PC-3 (cell line): ENCODE measurements at regions not wholly inside any gene's neighbourhood (a gene's known extent, or its start where the extent isn't known, plus 50 kb on each side); places are given as distances from the start of the nearest gene placed in this dataset.

Source experiments
- EZH2 ChIP-seq: fragments of 300-600 bp; sonication (generic); IDR thresholded peaks from one replicate; pipeline ENCODE4 v1.6.1; 2017; ENCODE audit warnings: antibody characterized with exemption, mild to moderate bottlenecking, low read length; ENCODE audit not compliant: unreplicated experiment
- TF ChIP-seq, protein P1 (sequence below): fragments of 300-600 bp; sonication (generic); conservative IDR thresholded peaks from 2 replicates; pipeline ENCODE4 v1.5.1; 2017; ENCODE audit warnings: antibody characterized with exemption, low read depth, mild to moderate bottlenecking, low read length

DNA sequence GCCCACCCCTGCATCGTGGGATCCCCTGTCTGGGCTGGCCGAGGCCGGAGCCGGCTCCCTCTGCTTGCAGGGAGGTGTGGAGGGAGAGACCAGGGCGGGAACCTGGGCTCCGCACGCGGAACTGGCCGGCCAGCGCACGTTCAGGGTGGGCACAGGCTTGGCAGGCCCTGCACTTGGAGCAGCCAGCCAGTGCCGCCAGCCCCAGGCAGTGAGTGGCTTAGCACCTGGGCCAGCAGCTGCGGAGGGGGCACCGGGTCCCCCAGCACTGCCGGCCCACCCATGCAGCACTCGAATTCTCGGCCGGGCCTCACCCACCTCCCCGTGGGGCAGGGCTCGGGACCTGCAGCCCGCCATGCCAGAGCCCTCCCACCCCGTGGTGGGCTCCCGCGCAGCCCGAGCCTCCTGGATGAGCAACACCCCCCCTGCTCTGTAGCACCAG lies 422.6 kb downstream of the AMY1C start:
- TF ChIP-seq, protein P1, sequence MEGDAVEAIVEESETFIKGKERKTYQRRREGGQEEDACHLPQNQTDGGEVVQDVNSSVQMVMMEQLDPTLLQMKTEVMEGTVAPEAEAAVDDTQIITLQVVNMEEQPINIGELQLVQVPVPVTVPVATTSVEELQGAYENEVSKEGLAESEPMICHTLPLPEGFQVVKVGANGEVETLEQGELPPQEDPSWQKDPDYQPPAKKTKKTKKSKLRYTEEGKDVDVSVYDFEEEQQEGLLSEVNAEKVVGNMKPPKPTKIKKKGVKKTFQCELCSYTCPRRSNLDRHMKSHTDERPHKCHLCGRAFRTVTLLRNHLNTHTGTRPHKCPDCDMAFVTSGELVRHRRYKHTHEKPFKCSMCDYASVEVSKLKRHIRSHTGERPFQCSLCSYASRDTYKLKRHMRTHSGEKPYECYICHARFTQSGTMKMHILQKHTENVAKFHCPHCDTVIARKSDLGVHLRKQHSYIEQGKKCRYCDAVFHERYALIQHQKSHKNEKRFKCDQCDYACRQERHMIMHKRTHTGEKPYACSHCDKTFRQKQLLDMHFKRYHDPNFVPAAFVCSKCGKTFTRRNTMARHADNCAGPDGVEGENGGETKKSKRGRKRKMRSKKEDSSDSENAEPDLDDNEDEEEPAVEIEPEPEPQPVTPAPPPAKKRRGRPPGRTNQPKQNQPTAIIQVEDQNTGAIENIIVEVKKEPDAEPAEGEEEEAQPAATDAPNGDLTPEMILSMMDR: no peak
- no peak for TF ChIP-seq EZH2
